ENCODE measurements at regions not wholly inside any gene's neighbourhood (a gene's known extent, or its start where the extent isn't known, plus 50 kb on each side); places are given as distances from the start of the nearest gene placed in this dataset.

- Mint-ChIP-seq H3K27me3 (ENCODE audit: low read depth) (no peaks in the 10 kb centered on the region), H3K9me3 (peaks cover 4% of the 10 kb centered on the region), H3K4me3 (no peak overlapping the region), H3K36me3 (ENCODE audit: insufficient read depth) (no peaks in the 10 kb centered on the region), H3K4me1 (ENCODE audit: low read depth) (no peaks in the 10 kb centered on the region)
- ATAC-seq (no peak), DNase-seq (no peak)
These were observed 584.4 kb downstream of the NR4A2 start for GRCh38 chr2:155748131-155748530.

GRCh38 chr2:155747531-155747930 lies 585.0 kb downstream of the NR4A2 start:
- Mint-ChIP-seq H3K4me3 (no peak overlapping the region), H3K27me3 (ENCODE audit: low read depth) (no peaks in the 10 kb centered on the region), H3K36me3 (ENCODE audit: insufficient read depth) (no peaks in the 10 kb centered on the region), H3K4me1 (ENCODE audit: low read depth) (no peaks in the 10 kb centered on the region), H3K9me3 (peaks cover 4% of the 10 kb centered on the region)
- no peak for ATAC-seq
- DNase-seq, result no peak

GRCh38 chr2:155733091-155733853 lies 599.2 kb downstream of the NR4A2 start:
- ATAC-seq (no peak), DNase-seq (no peak)
- no peaks in the 10 kb centered on the region for H3K4me1 Mint-ChIP-seq (ENCODE audit: low read depth)
- H3K27me3 Mint-ChIP-seq (ENCODE audit: low read depth), result no peaks in the 10 kb centered on the region
- no peak overlapping the region for H3K4me3 Mint-ChIP-seq
- no peaks in the 10 kb centered on the region for H3K36me3 Mint-ChIP-seq (ENCODE audit: insufficient read depth)
- no peaks in the 10 kb centered on the region for H3K9me3 Mint-ChIP-seq

GRCh38 chr2:155730804-155731203 lies 601.7 kb downstream of the NR4A2 start:
- H3K36me3 Mint-ChIP-seq (ENCODE audit: insufficient read depth), result no peaks in the 10 kb centered on the region
- DNase-seq, result no peak
- H3K27me3 Mint-ChIP-seq (ENCODE audit: low read depth), result no peaks in the 10 kb centered on the region
- no peaks in the 10 kb centered on the region for H3K4me1 Mint-ChIP-seq (ENCODE audit: low read depth)
- H3K9me3 Mint-ChIP-seq, result no peaks in the 10 kb centered on the region
- no peak overlapping the region for H3K4me3 Mint-ChIP-seq
- no peak for ATAC-seq

GRCh38 chr2:155727187-155727895 lies 605.2 kb downstream of the NR4A2 start:
- Mint-ChIP-seq H3K36me3 (ENCODE audit: insufficient read depth) (no peaks in the 10 kb centered on the region), H3K27me3 (ENCODE audit: low read depth) (no peaks in the 10 kb centered on the region), H3K4me1 (ENCODE audit: low read depth) (no peaks in the 10 kb centered on the region), H3K9me3 (no peaks in the 10 kb centered on the region), H3K4me3 (no peak overlapping the region)
- DNase-seq, result no peak
- ATAC-seq, result no peak

GRCh38 chr2:155722290-155722689 lies 610.2 kb downstream of the NR4A2 start:
- DNase-seq (no peak), ATAC-seq (no peak)
- H3K36me3 Mint-ChIP-seq (ENCODE audit: insufficient read depth), result no peaks in the 10 kb centered on the region
- no peaks in the 10 kb centered on the region for H3K9me3 Mint-ChIP-seq
- H3K27me3 Mint-ChIP-seq (ENCODE audit: low read depth), result no peaks in the 10 kb centered on the region
- H3K4me3 Mint-ChIP-seq, result no peak overlapping the region
- no peaks in the 10 kb centered on the region for H3K4me1 Mint-ChIP-seq (ENCODE audit: low read depth)

- Mint-ChIP-seq H3K9me3 (no peaks in the 10 kb centered on the region), H3K27me3 (ENCODE audit: low read depth) (no peaks in the 10 kb centered on the region), H3K36me3 (ENCODE audit: insufficient read depth) (no peaks in the 10 kb centered on the region), H3K4me3 (no peak overlapping the region), H3K4me1 (ENCODE audit: low read depth) (no peaks in the 10 kb centered on the region)
- DNase-seq (no peak), ATAC-seq (no peak)
These were observed 616.8 kb downstream of the NR4A2 start for GRCh38 chr2:155715705-155716104.

GRCh38 chr2:155714983-155715382 lies 617.5 kb downstream of the NR4A2 start:
- no peaks in the 10 kb centered on the region for H3K4me1 Mint-ChIP-seq (ENCODE audit: low read depth)
- H3K27me3 Mint-ChIP-seq (ENCODE audit: low read depth), result no peaks in the 10 kb centered on the region
- DNase-seq (no peak), ATAC-seq (no peak)
- H3K9me3 Mint-ChIP-seq, result no peaks in the 10 kb centered on the region
- H3K4me3 Mint-ChIP-seq, result no peak overlapping the region
- H3K36me3 Mint-ChIP-seq (ENCODE audit: insufficient read depth), result no peaks in the 10 kb centered on the region

GRCh38 chr2:155708071-155708470 lies 624.5 kb downstream of the NR4A2 start:
- no peak for ATAC-seq
- DNase-seq, result no peak
- Mint-ChIP-seq H3K4me3 (no peak overlapping the region), H3K27me3 (ENCODE audit: low read depth) (no peaks in the 10 kb centered on the region), H3K4me1 (ENCODE audit: low read depth) (no peaks in the 10 kb centered on the region), H3K36me3 (ENCODE audit: insufficient read depth) (no peaks in the 10 kb centered on the region), H3K9me3 (no peaks in the 10 kb centered on the region)

- Mint-ChIP-seq H3K36me3 (ENCODE audit: insufficient read depth) (no peaks in the 10 kb centered on the region), H3K4me3 (no peak overlapping the region), H3K4me1 (ENCODE audit: low read depth) (no peaks in the 10 kb centered on the region), H3K9me3 (no peaks in the 10 kb centered on the region), H3K27me3 (ENCODE audit: low read depth) (no peaks in the 10 kb centered on the region)
- no peak for DNase-seq
- no peak for ATAC-seq
These were observed 628.6 kb downstream of the NR4A2 start for GRCh38 chr2:155703917-155704316.

- DNase-seq (no peak), ATAC-seq (no peak)
- H3K27me3 Mint-ChIP-seq (ENCODE audit: low read depth), result no peaks in the 10 kb centered on the region
- no peaks in the 10 kb centered on the region for H3K36me3 Mint-ChIP-seq (ENCODE audit: insufficient read depth)
- H3K9me3 Mint-ChIP-seq, result no peaks in the 10 kb centered on the region
- H3K4me3 Mint-ChIP-seq, result no peak overlapping the region
- no peaks in the 10 kb centered on the region for H3K4me1 Mint-ChIP-seq (ENCODE audit: low read depth)
These were observed 629.5 kb downstream of the NR4A2 start for GRCh38 chr2:155703048-155703447.

GRCh38 chr2:155701721-155702120 lies 630.8 kb downstream of the NR4A2 start:
- ATAC-seq (no peak), DNase-seq (no peak)
- H3K27me3 Mint-ChIP-seq (ENCODE audit: low read depth), result no peaks in the 10 kb centered on the region
- no peaks in the 10 kb centered on the region for H3K4me1 Mint-ChIP-seq (ENCODE audit: low read depth)
- H3K9me3 Mint-ChIP-seq, result no peaks in the 10 kb centered on the region
- no peaks in the 10 kb centered on the region for H3K36me3 Mint-ChIP-seq (ENCODE audit: insufficient read depth)
- H3K4me3 Mint-ChIP-seq, result no peak overlapping the region

GRCh38 chr2:155696571-155696970 lies 636.0 kb downstream of the NR4A2 start:
- ATAC-seq (no peak), DNase-seq (no peak)
- no peak overlapping the region for H3K4me3 Mint-ChIP-seq
- no peaks in the 10 kb centered on the region for H3K27me3 Mint-ChIP-seq (ENCODE audit: low read depth)
- no peaks in the 10 kb centered on the region for H3K9me3 Mint-ChIP-seq
- H3K36me3 Mint-ChIP-seq (ENCODE audit: insufficient read depth), result no peaks in the 10 kb centered on the region
- H3K4me1 Mint-ChIP-seq (ENCODE audit: low read depth), result no peaks in the 10 kb centered on the region

GRCh38 chr2:155695505-155695904 lies 637.0 kb downstream of the NR4A2 start:
- H3K36me3 Mint-ChIP-seq (ENCODE audit: insufficient read depth), result no peaks in the 10 kb centered on the region
- H3K4me3 Mint-ChIP-seq, result no peak overlapping the region
- H3K9me3 Mint-ChIP-seq, result no peaks in the 10 kb centered on the region
- DNase-seq (no peak), ATAC-seq (no peak)
- no peaks in the 10 kb centered on the region for H3K4me1 Mint-ChIP-seq (ENCODE audit: low read depth)
- no peaks in the 10 kb centered on the region for H3K27me3 Mint-ChIP-seq (ENCODE audit: low read depth)

- H3K27me3 Mint-ChIP-seq (ENCODE audit: low read depth), result no peaks in the 10 kb centered on the region
These were observed 639.7 kb downstream of the NR4A2 start for GRCh38 chr2:155692856-155693255.

More at GRCh38 chr2:155692856-155693255, 639.7 kb downstream of the NR4A2 start:
- Mint-ChIP-seq H3K4me3 (no peak overlapping the region), H3K4me1 (ENCODE audit: low read depth) (no peaks in the 10 kb centered on the region), H3K9me3 (no peaks in the 10 kb centered on the region), H3K36me3 (ENCODE audit: insufficient read depth) (no peaks in the 10 kb centered on the region)
- ATAC-seq, result no peak
- DNase-seq, result no peak

All from activated T-cell treated with anti-CD3 and anti-CD28 coated beads, Interleukin-2, amount 50 U/mL, for 4 hours (primary cell).